ENCODE measurements at regions not wholly inside any gene's neighbourhood (a gene's known extent, or its start where the extent isn't known, plus 50 kb on each side); places are given as distances from the start of the nearest gene placed in this dataset.

GRCh38 chr6:96468281-96468680 is 53.3 kb upstream of the UFL1 start:
- Mint-ChIP-seq H3K9me3 (no peaks in the 10 kb centered on the region), H3K27me3 (peaks cover 0 to 3% of the 10 kb centered on the region in 2 donors), H3K4me1 (peaks cover 16 to 27% (median 25%) of the 10 kb centered on the region in 3 donors), H3K4me3 (no peak overlapping the region), H3K36me3 (no peaks in the 10 kb centered on the region), H3K27ac (peak overlapping the region in 1 of 2 donors; percentile 3)
- no peak for DNase-seq
- 94% methylated on average over 3 of the region's 3 CpGs for WGBS (ENCODE audit: insufficient coverage)
- H3K4me1 ChIP-seq (ENCODE audit: control insufficient read depth in 1 of 2, extremely low read depth in 1 of 2, insufficient read depth in 2 of 2, low read length in 2 of 2) = peaks cover 0 to 4% of the 10 kb centered on the region in 2 experiments
- no peak overlapping the region for H3K4me3 ChIP-seq (ENCODE audit: control insufficient read depth in 1 of 2, extremely low read depth in 1 of 2, low read length in 1 of 2)
- ATAC-seq (replicated peaks in 1 of 4) = no peak
- no peak overlapping the region for H3K27ac ChIP-seq (ENCODE audit: low read length)
- H3K36me3 ChIP-seq (ENCODE audit: control insufficient read depth in 2 of 2, extremely low read depth in 1 of 2, insufficient read depth in 1 of 2, low read length in 1 of 2) = no peaks in the 10 kb centered on the region
- no peaks in the 10 kb centered on the region for H3K27me3 ChIP-seq (replicated peaks in 1 of 2; ENCODE audit: control insufficient read depth in 2 of 2, extremely low read depth in 1 of 2, insufficient read depth in 2 of 2, low read length in 1 of 2)
- CTCF ChIA-PET = interaction anchor here (0.6 to 1.2 kb wide), 4 partner anchors 10 to 190 kb away, joined by 3 to 6 read pairs (median 3); partner anchors contain the start of gene UFL1 (in 1 of the 2)
- no peaks in the 10 kb centered on the region for H3K9me3 ChIP-seq
- POLR2A ChIA-PET = no interaction called here

- no peaks in the 10 kb centered on the region for H3K36me3 Mint-ChIP-seq
- DNase-seq (peak in 1 of 35 experiments; percentile 9), ATAC-seq (replicated peaks in 1 of 4) (no peak)
- Histone ChIP-seq H3K4me1 (ENCODE audit: control insufficient read depth in 1 of 2, extremely low read depth in 1 of 2, insufficient read depth in 2 of 2, low read length in 2 of 2) (peaks cover 0 to 4% of the 10 kb centered on the region in 2 experiments), H3K27me3 (replicated peaks in 1 of 2; ENCODE audit: control insufficient read depth in 2 of 2, extremely low read depth in 1 of 2, insufficient read depth in 2 of 2, low read length in 1 of 2) (no peaks in the 10 kb centered on the region), H3K36me3 (ENCODE audit: control insufficient read depth in 2 of 2, extremely low read depth in 1 of 2, insufficient read depth in 1 of 2, low read length in 1 of 2) (no peaks in the 10 kb centered on the region), H3K9me3 (no peaks in the 10 kb centered on the region), H3K4me3 (ENCODE audit: control insufficient read depth in 1 of 2, extremely low read depth in 1 of 2, low read length in 1 of 2) (no peak overlapping the region), H3K27ac (ENCODE audit: low read length) (no peak overlapping the region)
- ChIA-PET CTCF (interaction anchor here (0.6 to 1.2 kb wide), 3 partner anchors 31 to 190 kb away, joined by 3 to 6 read pairs (median 3); partner anchors contain the start of gene UFL1 (in 1 of the 2)), POLR2A (no interaction called here)
- WGBS (ENCODE audit: insufficient coverage) = no CpG with 5 or more reads among the region's 2 CpGs
- peak overlapping the region in 1 of 2 donors; percentile 3 for H3K27ac Mint-ChIP-seq
- peaks cover 16 to 27% (median 25%) of the 10 kb centered on the region in 3 donors for H3K4me1 Mint-ChIP-seq
- peaks cover 0 to 3% of the 10 kb centered on the region in 2 donors for H3K27me3 Mint-ChIP-seq
- H3K4me3 Mint-ChIP-seq = no peak overlapping the region
- peaks cover 0 to 4% (median 3%) of the 10 kb centered on the region in 3 donors for H3K9me3 Mint-ChIP-seq
Measured at GRCh38 chr6:96468681-96469224, 52.9 kb upstream of the UFL1 start.

GRCh38 chr6:96469312-96469711 is 52.3 kb upstream of the UFL1 start:
- Histone ChIP-seq H3K27me3 (replicated peaks in 1 of 2; ENCODE audit: control insufficient read depth in 2 of 2, extremely low read depth in 1 of 2, insufficient read depth in 2 of 2, low read length in 1 of 2) (no peaks in the 10 kb centered on the region), H3K27ac (ENCODE audit: low read length) (no peak overlapping the region), H3K36me3 (ENCODE audit: control insufficient read depth in 2 of 2, extremely low read depth in 1 of 2, insufficient read depth in 1 of 2, low read length in 1 of 2) (no peaks in the 10 kb centered on the region), H3K9me3 (no peaks in the 10 kb centered on the region), H3K4me1 (ENCODE audit: control insufficient read depth in 1 of 2, extremely low read depth in 1 of 2, insufficient read depth in 2 of 2, low read length in 2 of 2) (peaks cover 0 to 4% of the 10 kb centered on the region in 2 experiments), H3K4me3 (ENCODE audit: control insufficient read depth in 1 of 2, extremely low read depth in 1 of 2, low read length in 1 of 2) (no peak overlapping the region)
- DNase-seq (no peak), ATAC-seq (replicated peaks in 1 of 4) (no peak)
- WGBS (ENCODE audit: insufficient coverage) = no CpG with 5 or more reads among the region's 2 CpGs
- CTCF ChIA-PET = interaction anchor here in 1 of 2 donors (1.2 kb wide), 1 partner anchor 30 kb away, joined by 3 read pairs; no protein-coding TSS in a partner anchor
- Mint-ChIP-seq H3K27me3 (peaks cover 0 to 3% of the 10 kb centered on the region in 2 donors), H3K4me3 (no peak overlapping the region), H3K9me3 (peaks cover 0 to 9% (median 4%) of the 10 kb centered on the region in 3 donors), H3K27ac (no peak overlapping the region), H3K36me3 (no peaks in the 10 kb centered on the region), H3K4me1 (peaks cover 16 to 27% (median 25%) of the 10 kb centered on the region in 3 donors)
- POLR2A ChIA-PET = no interaction called here

GRCh38 chr6:96470296-96470695 is 51.3 kb upstream of the UFL1 start:
- Mint-ChIP-seq H3K27me3 (peaks cover 0 to 3% of the 10 kb centered on the region in 2 donors), H3K27ac (no peak overlapping the region), H3K4me3 (no peak overlapping the region), H3K9me3 (peaks cover 6 to 17% (median 11%) of the 10 kb centered on the region in 3 donors), H3K4me1 (peaks cover 16 to 24% (median 22%) of the 10 kb centered on the region in 3 donors), H3K36me3 (no peaks in the 10 kb centered on the region)
- Histone ChIP-seq H3K9me3 (no peaks in the 10 kb centered on the region), H3K27me3 (replicated peaks in 1 of 2; ENCODE audit: control insufficient read depth in 2 of 2, extremely low read depth in 1 of 2, insufficient read depth in 2 of 2, low read length in 1 of 2) (no peaks in the 10 kb centered on the region), H3K36me3 (ENCODE audit: control insufficient read depth in 2 of 2, extremely low read depth in 1 of 2, insufficient read depth in 1 of 2, low read length in 1 of 2) (no peaks in the 10 kb centered on the region), H3K27ac (ENCODE audit: low read length) (no peak overlapping the region), H3K4me3 (ENCODE audit: control insufficient read depth in 1 of 2, extremely low read depth in 1 of 2, low read length in 1 of 2) (no peak overlapping the region), H3K4me1 (ENCODE audit: control insufficient read depth in 1 of 2, extremely low read depth in 1 of 2, insufficient read depth in 2 of 2, low read length in 2 of 2) (peaks cover 0 to 4% of the 10 kb centered on the region in 2 experiments)
- ATAC-seq (replicated peaks in 1 of 4) = no peak
- POLR2A ChIA-PET = no interaction called here
- no CpG with 5 or more reads among the region's 2 CpGs for WGBS (ENCODE audit: insufficient coverage)
- CTCF ChIA-PET = no interaction called here
- no peak for DNase-seq
